ENCODE measurements at regions not wholly inside any gene's neighbourhood (a gene's known extent, or its start where the extent isn't known, plus 50 kb on each side); places are given as distances from the start of the nearest gene placed in this dataset.

DNA sequence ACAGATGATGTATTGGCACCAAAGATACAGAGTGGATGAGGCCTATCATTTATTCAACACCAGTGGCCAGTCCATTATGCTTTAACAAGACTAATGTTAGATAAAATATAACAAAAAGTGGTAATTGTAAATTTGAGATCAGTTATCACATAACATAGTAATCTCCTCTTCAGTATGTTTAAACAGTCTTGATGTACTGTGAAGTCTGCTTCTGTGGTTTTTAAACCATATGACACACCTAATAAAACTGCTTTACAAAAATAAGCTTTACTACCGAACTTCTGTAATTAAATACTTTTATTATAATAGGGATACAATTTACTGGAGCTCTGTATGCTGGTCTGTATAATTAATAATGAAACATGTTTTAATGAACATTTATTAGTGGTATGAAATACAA, 2156.1 kb upstream of the CELF4 start (continued):
- TF ChIP-seq YY1 (IDR thresholded peaks at IDR 0.05; ENCODE audit: low read depth, low read length) (no peak), HDAC2 (IDR thresholded peaks at IDR 0.05; ENCODE audit: borderline replicate concordance in 1 of 2, low read depth in 2 of 2, low read length in 2 of 2) (no peak), E2F6 (IDR thresholded peaks at IDR 0.05) (no peak)

Data from H1 (cell line).